ENCODE measurements at regions not wholly inside any gene's neighbourhood (a gene's known extent, or its start where the extent isn't known, plus 50 kb on each side); places are given as distances from the start of the nearest gene placed in this dataset.

DNA sequence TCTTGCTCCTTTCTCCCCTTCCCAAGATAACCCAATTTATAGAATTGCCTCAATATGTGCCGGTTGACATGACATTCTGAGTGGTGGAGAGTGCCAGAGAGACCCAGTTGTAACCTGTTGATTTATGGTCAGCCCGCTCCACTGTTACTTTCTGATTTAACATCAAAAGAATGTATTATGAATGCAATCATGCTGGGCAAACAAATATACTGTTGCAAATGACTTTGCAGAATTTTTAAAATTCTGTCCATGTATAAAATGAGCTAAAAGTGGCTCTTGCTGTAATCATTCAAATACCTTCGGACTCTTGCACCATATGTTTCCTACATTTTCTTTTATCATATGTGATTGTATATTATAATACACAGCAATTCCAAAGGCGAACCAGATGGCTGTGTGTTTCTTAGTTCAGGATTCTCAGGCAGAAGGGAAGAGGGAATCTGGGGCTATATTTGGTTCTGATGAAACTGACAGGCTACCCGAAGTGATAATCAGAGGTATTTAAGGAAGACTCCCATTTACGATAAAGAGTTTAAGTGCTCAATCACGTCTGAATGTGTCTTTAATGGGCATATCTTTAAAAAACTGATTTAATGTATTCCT lies 131.7 kb downstream of the CLCN4 start:
- Histone ChIP-seq H3K4me3 (ENCODE audit: low read depth in 2 of 2, low read length in 2 of 2) (no peak overlapping the region), H3K36me3 (ENCODE audit: control insufficient read depth, insufficient read depth, low read length) (no peaks in the 10 kb centered on the region), H3K27me3 (ENCODE audit: control insufficient read depth, insufficient read depth, low read length) (no peaks in the 10 kb centered on the region), H3K9me3 (ENCODE audit: control insufficient read depth, insufficient read depth, low read depth, low read length) (no peaks in the 10 kb centered on the region), H3K27ac (ENCODE audit: low read length) (no peak overlapping the region), H3K4me1 (ENCODE audit: control insufficient read depth, insufficient read depth, low read length) (no peaks in the 10 kb centered on the region)
- no peak for ATAC-seq
- ChIA-PET CTCF (no interaction called here), POLR2A (no interaction called here)
- no peak for DNase-seq (ENCODE audit: low read depth, low spot score)
- intact Hi-C loops (cut with micrococcal nuclease; ENCODE audit: unreplicated experiment), result no loop called here
- no TSS peak for BruUV-seq (replicated peaks)
- TF ChIP-seq, protein P1, sequence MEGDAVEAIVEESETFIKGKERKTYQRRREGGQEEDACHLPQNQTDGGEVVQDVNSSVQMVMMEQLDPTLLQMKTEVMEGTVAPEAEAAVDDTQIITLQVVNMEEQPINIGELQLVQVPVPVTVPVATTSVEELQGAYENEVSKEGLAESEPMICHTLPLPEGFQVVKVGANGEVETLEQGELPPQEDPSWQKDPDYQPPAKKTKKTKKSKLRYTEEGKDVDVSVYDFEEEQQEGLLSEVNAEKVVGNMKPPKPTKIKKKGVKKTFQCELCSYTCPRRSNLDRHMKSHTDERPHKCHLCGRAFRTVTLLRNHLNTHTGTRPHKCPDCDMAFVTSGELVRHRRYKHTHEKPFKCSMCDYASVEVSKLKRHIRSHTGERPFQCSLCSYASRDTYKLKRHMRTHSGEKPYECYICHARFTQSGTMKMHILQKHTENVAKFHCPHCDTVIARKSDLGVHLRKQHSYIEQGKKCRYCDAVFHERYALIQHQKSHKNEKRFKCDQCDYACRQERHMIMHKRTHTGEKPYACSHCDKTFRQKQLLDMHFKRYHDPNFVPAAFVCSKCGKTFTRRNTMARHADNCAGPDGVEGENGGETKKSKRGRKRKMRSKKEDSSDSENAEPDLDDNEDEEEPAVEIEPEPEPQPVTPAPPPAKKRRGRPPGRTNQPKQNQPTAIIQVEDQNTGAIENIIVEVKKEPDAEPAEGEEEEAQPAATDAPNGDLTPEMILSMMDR (IDR thresholded peaks at IDR 0.05), result no peak
- TF ChIP-seq SIN3A (IDR thresholded peaks at IDR 0.05; ENCODE audit: borderline replicate concordance, insufficient read depth, low read depth, low read length), result no peak
- no peak for TF ChIP-seq TCF7L2 (IDR thresholded peaks at IDR 0.05; ENCODE audit: low read depth, low read length)
- TF ChIP-seq POLR2AphosphoS5 (IDR thresholded peaks at IDR 0.05; ENCODE audit: low read depth, low read length), result no peak
- TF ChIP-seq, protein P2, sequence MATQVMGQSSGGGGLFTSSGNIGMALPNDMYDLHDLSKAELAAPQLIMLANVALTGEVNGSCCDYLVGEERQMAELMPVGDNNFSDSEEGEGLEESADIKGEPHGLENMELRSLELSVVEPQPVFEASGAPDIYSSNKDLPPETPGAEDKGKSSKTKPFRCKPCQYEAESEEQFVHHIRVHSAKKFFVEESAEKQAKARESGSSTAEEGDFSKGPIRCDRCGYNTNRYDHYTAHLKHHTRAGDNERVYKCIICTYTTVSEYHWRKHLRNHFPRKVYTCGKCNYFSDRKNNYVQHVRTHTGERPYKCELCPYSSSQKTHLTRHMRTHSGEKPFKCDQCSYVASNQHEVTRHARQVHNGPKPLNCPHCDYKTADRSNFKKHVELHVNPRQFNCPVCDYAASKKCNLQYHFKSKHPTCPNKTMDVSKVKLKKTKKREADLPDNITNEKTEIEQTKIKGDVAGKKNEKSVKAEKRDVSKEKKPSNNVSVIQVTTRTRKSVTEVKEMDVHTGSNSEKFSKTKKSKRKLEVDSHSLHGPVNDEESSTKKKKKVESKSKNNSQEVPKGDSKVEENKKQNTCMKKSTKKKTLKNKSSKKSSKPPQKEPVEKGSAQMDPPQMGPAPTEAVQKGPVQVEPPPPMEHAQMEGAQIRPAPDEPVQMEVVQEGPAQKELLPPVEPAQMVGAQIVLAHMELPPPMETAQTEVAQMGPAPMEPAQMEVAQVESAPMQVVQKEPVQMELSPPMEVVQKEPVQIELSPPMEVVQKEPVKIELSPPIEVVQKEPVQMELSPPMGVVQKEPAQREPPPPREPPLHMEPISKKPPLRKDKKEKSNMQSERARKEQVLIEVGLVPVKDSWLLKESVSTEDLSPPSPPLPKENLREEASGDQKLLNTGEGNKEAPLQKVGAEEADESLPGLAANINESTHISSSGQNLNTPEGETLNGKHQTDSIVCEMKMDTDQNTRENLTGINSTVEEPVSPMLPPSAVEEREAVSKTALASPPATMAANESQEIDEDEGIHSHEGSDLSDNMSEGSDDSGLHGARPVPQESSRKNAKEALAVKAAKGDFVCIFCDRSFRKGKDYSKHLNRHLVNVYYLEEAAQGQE (IDR thresholded peaks at IDR 0.05; ENCODE audit: insufficient read depth in 1 of 2, low read depth in 2 of 2, low read length in 1 of 2), result no peak
- in situ Hi-C loops (cut with HindIII; ENCODE audit: low pct_unique_long_range_greater_than_20kb, low sequenced_read_pairs), result no loop called here

DNA sequence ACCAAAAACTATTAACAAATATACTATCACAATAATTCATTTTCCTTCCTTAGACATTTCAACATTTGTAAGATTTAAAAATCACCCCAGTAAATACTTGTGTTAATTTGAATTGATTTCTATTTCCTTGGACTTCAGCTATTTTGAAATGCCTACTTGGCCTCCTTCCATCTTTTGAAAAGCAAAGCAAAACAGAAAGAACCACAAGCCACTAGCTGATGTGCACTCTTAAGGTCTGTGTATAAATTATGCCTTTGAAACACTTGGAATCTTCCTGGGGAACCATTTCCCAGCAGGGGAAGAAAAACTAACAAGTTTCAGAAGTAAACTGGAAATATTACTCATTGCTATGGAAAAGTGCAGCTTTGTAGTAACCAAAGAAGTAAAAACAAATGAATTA lies 139.8 kb downstream of the CLCN4 start:
- no peak for ATAC-seq
- ChIA-PET POLR2A (interaction anchor here (0.6 kb wide), 1 partner anchor 87 kb away, joined by 6 read pairs; no protein-coding TSS in a partner anchor), CTCF (no interaction called here)
- in situ Hi-C loops (cut with HindIII; ENCODE audit: low pct_unique_long_range_greater_than_20kb, low sequenced_read_pairs) (no loop called here), intact Hi-C loops (cut with micrococcal nuclease; ENCODE audit: unreplicated experiment) (no loop called here)
- Histone ChIP-seq H3K9me3 (ENCODE audit: control insufficient read depth, insufficient read depth, low read depth, low read length) (no peaks in the 10 kb centered on the region), H3K4me3 (ENCODE audit: low read depth in 2 of 2, low read length in 2 of 2) (no peak overlapping the region), H3K27ac (ENCODE audit: low read length) (no peak overlapping the region), H3K36me3 (ENCODE audit: control insufficient read depth, insufficient read depth, low read length) (no peaks in the 10 kb centered on the region), H3K4me1 (ENCODE audit: control insufficient read depth, insufficient read depth, low read length) (no peaks in the 10 kb centered on the region), H3K27me3 (ENCODE audit: control insufficient read depth, insufficient read depth, low read length) (no peaks in the 10 kb centered on the region)
- BruUV-seq (replicated peaks), result no TSS peak
- no peak for DNase-seq (ENCODE audit: low read depth, low spot score)
- TF ChIP-seq POLR2AphosphoS5 (IDR thresholded peaks at IDR 0.05; ENCODE audit: low read depth, low read length), result no peak
- TF ChIP-seq, protein P2 (IDR thresholded peaks at IDR 0.05; ENCODE audit: insufficient read depth in 1 of 2, low read depth in 2 of 2, low read length in 1 of 2), result no peak
- TF ChIP-seq, protein P1 (IDR thresholded peaks at IDR 0.05), result no peak
- no peak for TF ChIP-seq SIN3A (IDR thresholded peaks at IDR 0.05; ENCODE audit: borderline replicate concordance, insufficient read depth, low read depth, low read length)
- no peak for TF ChIP-seq TCF7L2 (IDR thresholded peaks at IDR 0.05; ENCODE audit: low read depth, low read length)
